A549 (cell line): ENCODE measurements at regions not wholly inside any gene's neighbourhood (a gene's known extent, or its start where the extent isn't known, plus 50 kb on each side); places are given as distances from the start of the nearest gene placed in this dataset.

Experiments
- ATAC-seq, 2 experiments: fragments of 200-7000 bp in 1 of 2; fragments of >200 bp in 1 of 2; cut with Nextera tagmentation in 1 of 2; cut with Tn5 transposase in 1 of 2; 3 replicates each; pipeline versions ENCODE4 v1.8.0 to v1.9.1; 2018 to 2020; ENCODE audit warnings: mild to moderate bottlenecking in 1 of 2, moderate library complexity in 1 of 2
- CTCF ChIA-PET: fragments of 300-600 bp; sonication (Branson Sonifier 250); formaldehyde crosslinking; extraction: SDS; loops from one replicate; lab custom pipeline; 2021; ENCODE audit warnings: antibody characterized with exemption, inconsistent platforms; lab: Yijun Ruan, JAX
- POLR2A ChIA-PET: fragments of 350-600 bp; formaldehyde crosslinking; extraction: SDS; loops from one replicate; lab custom pipeline; 2021; ENCODE audit warnings: antibody characterized with exemption, inconsistent platforms; lab: Yijun Ruan, JAX
- DNase-seq, 2 experiments: peaks; one replicate each; pipeline versions ENCODE4 v3.0.0 to v3.0.0-alpha.2; 2011 to 2016; ENCODE audit warnings: low read depth in 1 of 2, low spot score in 1 of 2
- FAIRE-seq: peaks from 2 replicates; lab custom pipeline; 2011; peaks lifted over from hg19 to GRCh38; lab: Jason Lieb, UNC
- H3K27ac ChIP-seq, 2 experiments: fragments of >200 bp; sonication (Bioruptor Twin); formaldehyde crosslinking; 3 replicates each; pipeline ENCODE4 v1.5.1; 2016 to 2017
- H3K4me1 ChIP-seq: fragments of >200 bp; sonication (Bioruptor Twin); formaldehyde crosslinking; 3 replicates; pipeline ENCODE4 v1.6.1; 2016
- H3K4me2 ChIP-seq: fragments of >200 bp; sonication (Bioruptor Twin); formaldehyde crosslinking; 3 replicates; pipeline ENCODE4 v1.6.1; 2016
- H3K4me3 ChIP-seq: fragments of >200 bp; sonication (Bioruptor Twin); formaldehyde crosslinking; 3 replicates; pipeline ENCODE4 v1.5.1; 2016
- H3K9me3 ChIP-seq: fragments of >200 bp; sonication (Bioruptor Twin); formaldehyde crosslinking; 3 replicates; pipeline ENCODE4 v1.6.1; 2016
- BCL3 ChIP-seq: fragments of >200 bp; sonication (Bioruptor Twin); formaldehyde crosslinking; IDR thresholded peaks from 3 replicates; pipeline ENCODE4 v1.6.1; 2016
- CHD2 ChIP-seq: fragments of 150-350 bp; IDR thresholded peaks from 2 replicates; pipeline ENCODE4 v1.6.1; 2014; ENCODE audit warnings: low read length; ENCODE audit not compliant: partially characterized antibody
- CHD4 ChIP-seq: fragments of 200-600 bp; sonication (generic); IDR thresholded peaks from 2 replicates; pipeline ENCODE4 v1.6.1; 2016; ENCODE audit warnings: antibody characterized with exemption, mild to moderate bottlenecking, borderline replicate concordance
- CTCF ChIP-seq: fragments of >200 bp; sonication (Bioruptor Twin); formaldehyde crosslinking; IDR thresholded peaks from 3 replicates; pipeline ENCODE4 v1.5.1; 2016
- EHMT2 ChIP-seq: fragments of 200-600 bp; sonication (generic); IDR thresholded peaks from 2 replicates; pipeline ENCODE4 v1.6.1; 2016; ENCODE audit warnings: antibody characterized with exemption, low read depth, mild to moderate bottlenecking, moderate library complexity
- EP300 ChIP-seq, 2 experiments: fragments of >200 bp; sonication (Bioruptor Twin); formaldehyde crosslinking; IDR thresholded peaks; 2 replicates in 1 of 2; 3 replicates in 1 of 2; pipeline ENCODE4 v1.6.1; 2016 to 2017
- HES2 ChIP-seq: fragments of >200 bp; sonication (Bioruptor Twin); formaldehyde crosslinking; IDR thresholded peaks from 2 replicates; pipeline ENCODE4 v1.6.1; 2016
- HOXB5 ChIP-seq: fragments of 250-450 bp; sonication (Bioruptor Pico); IDR thresholded peaks from 2 replicates; pipeline ENCODE4 v1.5.0; 2020; ENCODE audit warnings: mild to moderate bottlenecking, moderate library complexity
- JUN ChIP-seq, 2 experiments: fragments of >200 bp; sonication (Bioruptor Twin); formaldehyde crosslinking; IDR thresholded peaks; 2 replicates in 1 of 2; 3 replicates in 1 of 2; pipeline ENCODE4 v1.6.1; 2016 to 2017
- JUNB ChIP-seq: fragments of >200 bp; sonication (Bioruptor Twin); formaldehyde crosslinking; IDR thresholded peaks from 2 replicates; pipeline ENCODE4 v1.6.1; 2016
- KDM1A ChIP-seq: fragments of 200-600 bp; sonication (generic); IDR thresholded peaks from 2 replicates; pipeline ENCODE4 v1.6.1; 2016; ENCODE audit warnings: low read depth, mild to moderate bottlenecking
- MAFK ChIP-seq: fragments of 450-650 bp; IDR thresholded peaks from 2 replicates; pipeline ENCODE4 v1.6.1; 2014; ENCODE audit not compliant: partially characterized antibody
- NFE2L2 ChIP-seq: fragments of 150-350 bp; conservative IDR thresholded peaks from 2 replicates; pipeline ENCODE4 v1.6.1; 2014; ENCODE audit warnings: low read length
- NR3C1 ChIP-seq: fragments of >200 bp; sonication (Bioruptor Twin); formaldehyde crosslinking; IDR thresholded peaks from 3 replicates; pipeline ENCODE4 v1.6.1; 2017
- PBX3 ChIP-seq: IDR thresholded peaks from 2 replicates; pipeline ENCODE4 v1.6.1; 2012
- PHF8 ChIP-seq: fragments of 200-600 bp; sonication (generic); IDR thresholded peaks from 2 replicates; pipeline ENCODE4 v1.6.1; 2016; ENCODE audit warnings: low read depth, mild to moderate bottlenecking, antibody characterized with exemption, moderate library complexity, borderline replicate concordance
- POLR2A ChIP-seq: IDR thresholded peaks from 2 replicates; pipeline ENCODE4 v1.6.1; 2012; ENCODE audit warnings: mild to moderate bottlenecking, low read length
- POLR2AphosphoS2 ChIP-seq: conservative IDR thresholded peaks from 2 replicates; pipeline ENCODE4 v1.6.1; 2012; ENCODE audit warnings: low read length, improper control_type of control experiment, inconsistent platforms
- RAD21 ChIP-seq, 2 experiments: fragments of >200 bp in 1 of 2; sonication (Bioruptor Twin) in 1 of 2; formaldehyde crosslinking in 1 of 2; IDR thresholded peaks in 1 of 2; conservative IDR thresholded peaks in 1 of 2; 2 replicates in 1 of 2; 3 replicates in 1 of 2; pipeline ENCODE4 v1.6.1; 2012 to 2018; ENCODE audit warnings: inconsistent platforms in 1 of 2
- RCOR1 ChIP-seq: fragments of 150-350 bp; IDR thresholded peaks from 2 replicates; pipeline ENCODE4 v1.6.1; 2014; ENCODE audit warnings: antibody characterized with exemption, low read length, low read depth
- SMC3 ChIP-seq: fragments of >200 bp; sonication (Bioruptor Twin); formaldehyde crosslinking; IDR thresholded peaks from 3 replicates; pipeline ENCODE4 v1.6.1; 2018; ENCODE audit warnings: inconsistent platforms
- ZC3H11A ChIP-seq: fragments of 450-650 bp; IDR thresholded peaks from 2 replicates; pipeline ENCODE4 v1.6.1; 2014; ENCODE audit warnings: antibody characterized with exemption, mild to moderate bottlenecking
- ZFP36 ChIP-seq: fragments of 450-650 bp; IDR thresholded peaks from 2 replicates; pipeline ENCODE4 v1.6.1; 2014; ENCODE audit warnings: borderline replicate concordance; ENCODE audit not compliant: partially characterized antibody
- WGBS: methylation state at CpG from one replicate; pipeline ENCODE4 v1.1.6; 2017; ENCODE audit errors: missing lambda C conversion rate; 5-methylcytosine and 5-hydroxymethylcytosine counted together

GRCh38 chr2:2822143-2822542 is 491.1 kb upstream of the MYT1L start:
- CTCF ChIA-PET, result interaction anchor here (0.6 kb wide), 1 partner anchor 17 kb away, joined by 3 read pairs; no protein-coding TSS in a partner anchor
- DNase-seq (no peak), FAIRE-seq (no peak), ATAC-seq (no peak)
- Histone ChIP-seq H3K4me1 (no peaks in the 10 kb centered on the region), H3K4me2 (no peak overlapping the region), H3K4me3 (no peak overlapping the region), H3K9me3 (peaks cover 7% of the 10 kb centered on the region; the same call in 2 of the 3 replicates), H3K27ac (no peak overlapping the region)
- 2% methylated on average over 1 of the region's 1 CpG for WGBS
- TF ChIP-seq NFE2L2, result peak; percentile 53
- TF ChIP-seq MAFK, result peak; percentile 81
- no peak for TF ChIP-seq PHF8
- POLR2A ChIA-PET, result no interaction called here

GRCh38 chr2:2812648-2813047 is 481.6 kb upstream of the MYT1L start:
- FAIRE-seq, result no peak
- no peak for ATAC-seq
- Histone ChIP-seq H3K27ac (no peak overlapping the region), H3K4me2 (no peak overlapping the region), H3K9me3 (no peaks in the 10 kb centered on the region), H3K4me1 (no peaks in the 10 kb centered on the region), H3K4me3 (no peak overlapping the region)
- CTCF ChIA-PET, result no interaction called here
- POLR2A ChIA-PET, result no interaction called here
- DNase-seq, result no peak
- 37% methylated on average over 2 of the region's 2 CpGs for WGBS
- TF ChIP-seq BCL3 (no peak), POLR2A (no peak), EP300 (IDR thresholded peaks at IDR 0.05) (no peak), PBX3 (no peak), ZFP36 (no peak), ZC3H11A (no peak), RAD21 (conservative IDR thresholded peaks at IDR 0.05 in 1 of 2, IDR thresholded peaks at IDR 0.05 in 1 of 2) (no peak), JUNB (no peak), HES2 (no peak), EHMT2 (no peak), JUN (IDR thresholded peaks at IDR 0.05) (no peak), NR3C1 (no peak), KDM1A (no peak)

- no peak for FAIRE-seq
- ChIA-PET POLR2A (no interaction called here), CTCF (no interaction called here)
- WGBS, result 14% methylated on average over 3 of the region's 3 CpGs
- H3K4me3 ChIP-seq, result no peak overlapping the region
- H3K27ac ChIP-seq, result no peak overlapping the region
- H3K9me3 ChIP-seq, result no peaks in the 10 kb centered on the region
- DNase-seq, result no peak
- H3K4me1 ChIP-seq, result no peaks in the 10 kb centered on the region
- no peak overlapping the region for H3K4me2 ChIP-seq
- ATAC-seq, result no peak
- TF ChIP-seq ZC3H11A (no peak), NFE2L2 (no peak), POLR2AphosphoS2 (no peak)
These were observed 481.0 kb upstream of the MYT1L start for GRCh38 chr2:2812117-2812516.

- 0 out of 6 replicates have a peak, but pooled peaks of 1 of the 2 experiments have one; percentile 26 for ATAC-seq
- H3K9me3 ChIP-seq, result no peaks in the 10 kb centered on the region
- no peak overlapping the region for H3K4me2 ChIP-seq
- POLR2A ChIA-PET, result no interaction called here
- no peak for FAIRE-seq
- H3K4me1 ChIP-seq, result no peaks in the 10 kb centered on the region
- H3K27ac ChIP-seq, result no peak overlapping the region
- WGBS, result 8% methylated on average over 6 of the region's 6 CpGs
- TF ChIP-seq RCOR1 (no peak), KDM1A (no peak), SMC3 (no peak), CHD2 (no peak), CHD4 (no peak), ZC3H11A (no peak), HOXB5 (CRISPR knock-in tag) (no peak), BCL3 (no peak), CTCF (no peak)
- no peak overlapping the region for H3K4me3 ChIP-seq
- CTCF ChIA-PET, result no interaction called here
- DNase-seq, result no peak
These were observed 479.4 kb upstream of the MYT1L start for GRCh38 chr2:2810504-2810903.
